Heart left ventricle (tissue), 13 donors: ENCODE measurements at regions not wholly inside any gene's neighbourhood (a gene's known extent, or its start where the extent isn't known, plus 50 kb on each side); places are given as distances from the start of the nearest gene placed in this dataset.

Experiments used
- POLR2A ChIP-seq, 2 donors: fragments of 450-650 bp; IDR thresholded peaks; one replicate each; pipeline ENCODE4 v1.6.1; 2017; ENCODE audit warnings: antibody characterized with exemption in 2 of 2, mild to moderate bottlenecking in 2 of 2, moderate library complexity in 2 of 2
- TF ChIP-seq, protein P1 (sequence below), 12 donors: fragments of 200-600 bp; sonication (generic) in 4 of 12; IDR thresholded peaks; one replicate each; pipeline versions ENCODE4 v1.5.0 to v1.8.0; 2018 to 2022; ENCODE audit warnings: antibody characterized with exemption in 12 of 12, mild to moderate bottlenecking in 5 of 12
- donor health status: ischemic (EF 13 %, LVEDD 7.1; RV severe dilation, severe dysfunction).
- donor health status: DM: no; HTN: yes; CAD: no.
- donor health status: DM: no; HTN: no; CAD: no.
- donor health status: ischemic (EF 25% LVEDD 6.9; RV normal size, moderate dysfunction).
- donor health status: ischemic (EF 25% LVEDD 5.7; RV mildly dilated, moderate dysfunction).
- donor health status: ischemic (EF 35%, LVEDD 5.7; RV mildly dilated, moderate dysfunction).
- donor health status: nonischemic (EF 11% LVEDD 7.7; RV severe dilation, severe dysfunction).
- donor health status: DM: yes; HTN: yes; CAD: no.
- donor health status: PGD.
- donor health status: ischemic (EF 29% LVEDD 5.4; RV normal size, mild dysfunction).
- donor health status: nonischemic (EF 23%, LVEDD 6.1; RV moderate dilation, normal function).

DNA sequence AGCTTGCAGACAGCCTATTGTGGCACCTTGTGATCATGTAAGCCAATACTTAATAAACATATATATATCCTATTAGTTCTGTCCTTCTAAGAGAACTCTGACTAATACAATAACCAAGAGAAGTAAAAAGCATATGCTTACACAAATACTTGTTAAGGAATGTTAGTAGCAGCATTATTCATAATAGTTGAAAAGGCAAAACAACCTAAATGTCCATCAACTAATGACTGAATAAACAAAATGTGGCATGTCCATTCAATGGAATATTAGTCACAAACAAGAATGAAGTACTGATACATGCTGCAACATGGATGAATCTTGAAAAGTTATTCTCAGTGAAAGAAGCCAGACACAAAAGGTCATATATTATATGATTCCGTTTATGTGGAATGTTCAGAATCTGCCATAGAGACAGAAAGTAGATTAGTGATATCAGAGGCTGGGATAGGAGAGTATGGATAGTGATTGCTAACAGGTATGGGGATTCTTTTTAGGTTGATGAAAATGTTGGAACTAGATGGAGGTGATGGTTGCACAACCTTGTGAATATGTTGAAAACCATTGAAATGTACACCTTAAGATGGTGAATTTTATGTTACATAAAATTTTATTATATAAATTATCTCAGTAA, 112.5 kb upstream of the UNC5B start:
- TF ChIP-seq, protein P1, sequence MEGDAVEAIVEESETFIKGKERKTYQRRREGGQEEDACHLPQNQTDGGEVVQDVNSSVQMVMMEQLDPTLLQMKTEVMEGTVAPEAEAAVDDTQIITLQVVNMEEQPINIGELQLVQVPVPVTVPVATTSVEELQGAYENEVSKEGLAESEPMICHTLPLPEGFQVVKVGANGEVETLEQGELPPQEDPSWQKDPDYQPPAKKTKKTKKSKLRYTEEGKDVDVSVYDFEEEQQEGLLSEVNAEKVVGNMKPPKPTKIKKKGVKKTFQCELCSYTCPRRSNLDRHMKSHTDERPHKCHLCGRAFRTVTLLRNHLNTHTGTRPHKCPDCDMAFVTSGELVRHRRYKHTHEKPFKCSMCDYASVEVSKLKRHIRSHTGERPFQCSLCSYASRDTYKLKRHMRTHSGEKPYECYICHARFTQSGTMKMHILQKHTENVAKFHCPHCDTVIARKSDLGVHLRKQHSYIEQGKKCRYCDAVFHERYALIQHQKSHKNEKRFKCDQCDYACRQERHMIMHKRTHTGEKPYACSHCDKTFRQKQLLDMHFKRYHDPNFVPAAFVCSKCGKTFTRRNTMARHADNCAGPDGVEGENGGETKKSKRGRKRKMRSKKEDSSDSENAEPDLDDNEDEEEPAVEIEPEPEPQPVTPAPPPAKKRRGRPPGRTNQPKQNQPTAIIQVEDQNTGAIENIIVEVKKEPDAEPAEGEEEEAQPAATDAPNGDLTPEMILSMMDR (IDR thresholded peaks at IDR 0.05), result no peak
- no peak for TF ChIP-seq POLR2A (IDR thresholded peaks at IDR 0.05)
